H1 (cell line): ENCODE measurements at regions not wholly inside any gene's neighbourhood (a gene's known extent, or its start where the extent isn't known, plus 50 kb on each side); places are given as distances from the start of the nearest gene placed in this dataset.

Experiments used
- GABPA ChIP-seq: IDR thresholded peaks from 2 replicates; pipeline ENCODE4 v1.6.1; 2011; ENCODE audit warnings: mild to moderate bottlenecking, low read length, moderate library complexity, borderline replicate concordance; ENCODE audit not compliant: insufficient read depth
- MAFK ChIP-seq: IDR thresholded peaks from 2 replicates; pipeline ENCODE4 v1.6.1; 2012; ENCODE audit warnings: low read depth, mild to moderate bottlenecking, improper control_type of control experiment, low read length
- POLR2A ChIP-seq, 2 experiments: IDR thresholded peaks; 1 replicate in 1 of 2; 2 replicates in 1 of 2; pipeline ENCODE4 v1.6.1; 2011; ENCODE audit warnings: low read depth in 2 of 2, low read length in 2 of 2, mild to moderate bottlenecking in 2 of 2; ENCODE audit errors: control extremely low read depth in 1 of 2
- TEAD4 ChIP-seq: IDR thresholded peaks from 2 replicates; pipeline ENCODE4 v1.6.1; 2012; ENCODE audit warnings: low read depth, low read length, inconsistent platforms, mixed read lengths

- TF ChIP-seq POLR2A (IDR thresholded peaks at IDR 0.05; ENCODE audit: control extremely low read depth in 1 of 2, low read depth in 2 of 2, low read length in 2 of 2) (no peak), TEAD4 (peak; percentile 98), GABPA (no peak), MAFK (no peak)
Observed at GRCh38 chr2:147082850-147083522, 761.8 kb upstream of the ACVR2A start (continued).
